Upper lobe of left lung (tissue), 6 donors: ENCODE measurements at regions not wholly inside any gene's neighbourhood (a gene's known extent, or its start where the extent isn't known, plus 50 kb on each side); places are given as distances from the start of the nearest gene placed in this dataset.
"Not testable (repeated sequence)": the region's sequence is repeated elsewhere in the genome, so short reads cannot be mapped to it uniquely, and the experiment has no call there.

Experiments
- ATAC-seq, 2 donors: fragments of 200-7000 bp; cut with Tn5 transposase; one replicate each; pipeline ENCODE4 v1.9.1; 2022; ENCODE audit warnings: mild to moderate bottlenecking in 2 of 2, moderate library complexity in 2 of 2; ENCODE audit not compliant: low FRiP score in 2 of 2
- DNase-seq, 2 donors: peaks; one replicate each; pipeline ENCODE4 v3.0.0-alpha.2; 2019 to 2020
- H3K27ac ChIP-seq, 4 donors: fragments of 200-600 bp; sonication (generic); one replicate each; pipeline ENCODE4 v1.5.1; 2016 to 2019
- H3K27me3 ChIP-seq, 4 donors: fragments of 200-600 bp; sonication (generic); one replicate each; pipeline ENCODE4 v1.5.1; 2017 to 2019
- H3K36me3 ChIP-seq, 4 donors: fragments of 200-600 bp; sonication (generic); one replicate each; pipeline ENCODE4 v1.5.1; 2016 to 2019
- H3K4me1 ChIP-seq, 4 donors: fragments of 200-600 bp; sonication (generic); one replicate each; pipeline ENCODE4 v1.5.1; 2018 to 2019
- H3K4me3 ChIP-seq, 4 donors: fragments of 200-600 bp; sonication (generic); one replicate each; pipeline ENCODE4 v1.5.1; 2017 to 2019; ENCODE audit warnings: mild to moderate bottlenecking in 2 of 4, moderate library complexity in 1 of 4
- H3K9me3 ChIP-seq, 4 donors: fragments of 200-600 bp; sonication (generic); one replicate each; pipeline ENCODE4 v1.5.1; 2018 to 2019
- CTCF ChIP-seq, 6 experiments: fragments of 450-650 bp in 4 of 6; fragments of 200-600 bp in 2 of 6; sonication (generic) in 2 of 6; IDR thresholded peaks; one replicate each; pipeline ENCODE4 v1.5.1; 2016 to 2019; ENCODE audit warnings: antibody characterized with exemption in 6 of 6
- EP300 ChIP-seq, 4 donors: sonication (generic); formaldehyde crosslinking; IDR thresholded peaks; one replicate each; pipeline ENCODE4 v1.5.1; 2017; ENCODE audit warnings: antibody characterized with exemption in 4 of 4, control low read depth in 2 of 4
- POLR2A ChIP-seq, 4 donors: fragments of 450-650 bp; IDR thresholded peaks; one replicate each; pipeline ENCODE4 v1.5.1; 2016 to 2017; ENCODE audit warnings: antibody characterized with exemption in 4 of 4, mild to moderate bottlenecking in 2 of 4
- POLR2AphosphoS5 ChIP-seq, 2 donors: sonication (generic); formaldehyde crosslinking; IDR thresholded peaks; one replicate each; pipeline ENCODE4 v1.5.1; 2017; ENCODE audit warnings: antibody characterized with exemption in 2 of 2
- WGBS, 2 donors: methylation state at CpG; one replicate each; pipeline ENCODE4 v1.1.5; 2017 to 2018; 5-methylcytosine and 5-hydroxymethylcytosine counted together
- donor health status: DM: no; HTN: no; CAD: no; lungs with moderate emphysema.
- donor health status: DM: no; HTN: yes; CAD: no; lungs with severe emphysema.

GRCh38 chr6:150516199-150516598, 83.5 kb upstream of the PLEKHG1 start:
- DNase-seq (no peak), ATAC-seq (no peak)
- WGBS, 2 donors, result 90 to 91% methylated on average over 3 of the region's 3 CpGs
- Histone ChIP-seq H3K4me3 (no peak overlapping the region), H3K27me3 (no peaks in the 10 kb centered on the region), H3K9me3 (no peaks in the 10 kb centered on the region), H3K27ac (no peak overlapping the region), H3K4me1 (peaks cover 0 to 4% (median 1%) of the 10 kb centered on the region in 4 donors), H3K36me3 (no peaks in the 10 kb centered on the region)
- no peak for TF ChIP-seq POLR2AphosphoS5 (IDR thresholded peaks at IDR 0.05)
- no peak for TF ChIP-seq POLR2A (IDR thresholded peaks at IDR 0.05)
- no peak for TF ChIP-seq CTCF (IDR thresholded peaks at IDR 0.05)
- no peak for TF ChIP-seq EP300 (IDR thresholded peaks at IDR 0.05)

GRCh38 chr6:150517175-150517574, 82.5 kb upstream of the PLEKHG1 start:
- no peak for TF ChIP-seq POLR2AphosphoS5 (IDR thresholded peaks at IDR 0.05)
- no peak for TF ChIP-seq CTCF (IDR thresholded peaks at IDR 0.05)
- TF ChIP-seq EP300 (IDR thresholded peaks at IDR 0.05), result no peak
- TF ChIP-seq POLR2A (IDR thresholded peaks at IDR 0.05), result no peak
- Histone ChIP-seq H3K36me3 (no peaks in the 10 kb centered on the region), H3K27me3 (no peaks in the 10 kb centered on the region), H3K27ac (no peak overlapping the region), H3K4me3 (no peak overlapping the region), H3K9me3 (no peaks in the 10 kb centered on the region), H3K4me1 (peaks cover 0 to 4% (median 1%) of the 10 kb centered on the region in 4 donors)
- 88 to 94% methylated on average over 3 of the region's 3 CpGs for WGBS, 2 donors
- no peak for DNase-seq
- ATAC-seq, result no peak

GRCh38 chr6:150521482-150521881, 78.2 kb upstream of the PLEKHG1 start:
- H3K27me3 ChIP-seq, result no peaks in the 10 kb centered on the region
- no peaks in the 10 kb centered on the region for H3K36me3 ChIP-seq
- no peak for TF ChIP-seq POLR2A (IDR thresholded peaks at IDR 0.05)
- TF ChIP-seq CTCF (IDR thresholded peaks at IDR 0.05), result no peak
- no peak for TF ChIP-seq EP300 (IDR thresholded peaks at IDR 0.05)
- TF ChIP-seq POLR2AphosphoS5 (IDR thresholded peaks at IDR 0.05), result no peak
- no peaks in the 10 kb centered on the region for H3K9me3 ChIP-seq
- DNase-seq (no peak), ATAC-seq (no peak)
- H3K4me3 ChIP-seq, result no peak overlapping the region
- no peaks in the 10 kb centered on the region for H3K4me1 ChIP-seq
- WGBS, 2 donors, result 81 to 84% methylated on average over 1 of the region's 1 CpG
- H3K27ac ChIP-seq, result no peak overlapping the region

GRCh38 chr6:150523216-150523615, 76.5 kb upstream of the PLEKHG1 start:
- H3K27me3 ChIP-seq, ATAC-seq, H3K9me3 ChIP-seq, H3K4me1 ChIP-seq, H3K4me3 ChIP-seq, DNase-seq, H3K27ac ChIP-seq, H3K36me3 ChIP-seq: not testable (repeated sequence)
- WGBS, 2 donors, result 83 to 86% methylated on average over 3 of the region's 3 CpGs

GRCh38 chr6:150525300-150525699, 74.4 kb upstream of the PLEKHG1 start:
- Histone ChIP-seq H3K27ac (no peak overlapping the region), H3K4me1 (no peaks in the 10 kb centered on the region), H3K4me3 (no peak overlapping the region), H3K36me3 (no peaks in the 10 kb centered on the region), H3K9me3 (no peaks in the 10 kb centered on the region), H3K27me3 (no peaks in the 10 kb centered on the region)
- TF ChIP-seq POLR2AphosphoS5 (IDR thresholded peaks at IDR 0.05), result no peak
- TF ChIP-seq CTCF (IDR thresholded peaks at IDR 0.05), result no peak
- TF ChIP-seq POLR2A (IDR thresholded peaks at IDR 0.05), result no peak
- no peak for TF ChIP-seq EP300 (IDR thresholded peaks at IDR 0.05)
- 82 to 93% methylated on average over 1 of the region's 1 CpG for WGBS, 2 donors
- DNase-seq (no peak), ATAC-seq (no peak)
